ENCODE measurements at regions not wholly inside any gene's neighbourhood (a gene's known extent, or its start where the extent isn't known, plus 50 kb on each side); places are given as distances from the start of the nearest gene placed in this dataset.
"Not testable (repeated sequence)": the region's sequence is repeated elsewhere in the genome, so short reads cannot be mapped to it uniquely, and the experiment has no call there.

DNA sequence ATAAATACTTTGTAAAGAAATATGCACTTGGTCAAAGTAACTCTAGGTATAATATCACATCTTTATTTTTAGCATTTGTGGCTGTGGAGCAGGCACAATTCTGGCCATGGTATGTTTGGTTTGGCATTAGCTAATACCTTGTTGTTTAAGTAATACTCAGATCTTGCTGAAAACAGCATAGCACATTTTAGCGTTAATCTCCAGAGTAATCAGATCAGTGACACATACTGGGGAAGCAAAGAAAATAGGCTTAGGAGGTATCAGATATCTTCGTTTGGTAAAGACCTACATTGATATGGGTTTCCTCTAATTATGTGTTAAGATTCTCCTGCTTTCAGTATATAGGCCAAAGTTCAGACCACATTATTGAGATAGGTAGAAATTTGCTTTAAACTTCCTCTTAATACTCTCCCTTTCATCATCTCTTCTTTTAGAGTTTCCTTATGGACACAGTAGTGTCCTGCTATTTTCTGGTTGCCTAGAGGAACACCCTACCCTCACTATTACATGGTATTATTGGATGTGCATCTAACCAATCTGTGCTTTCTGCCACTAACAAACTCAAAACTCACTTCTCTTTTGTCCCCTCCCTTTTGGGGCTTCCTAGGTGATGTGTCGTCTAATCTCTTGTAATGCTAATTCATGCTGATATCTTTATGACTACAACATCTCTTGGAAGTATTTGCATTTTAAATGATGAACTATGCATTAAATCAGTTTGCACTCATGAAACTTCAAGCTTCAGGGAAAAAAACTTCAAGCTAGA, 437.3 kb upstream of the ADAMTSL1 start:
- DNase-seq, result no peak

DNA sequence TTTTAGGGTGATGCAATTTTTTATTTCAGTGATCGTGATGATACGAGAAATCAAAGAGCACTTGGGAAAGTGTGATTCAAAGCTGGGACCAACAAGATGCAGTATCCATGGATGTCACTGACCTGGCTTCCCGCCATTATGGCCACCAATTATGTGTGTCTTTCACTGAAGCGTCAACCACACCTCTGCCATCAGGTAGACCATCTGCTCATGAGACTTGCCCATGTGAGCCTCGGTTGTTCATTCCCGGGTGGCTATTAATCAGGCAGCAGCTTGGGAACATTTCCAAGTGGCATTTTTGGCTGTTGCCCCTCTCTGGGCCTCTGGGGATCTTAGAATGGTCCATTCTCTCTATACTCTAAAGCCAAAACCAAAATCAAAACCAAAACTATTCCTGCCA, 436.0 kb upstream of the ADAMTSL1 start:
- no peak for DNase-seq

DNA sequence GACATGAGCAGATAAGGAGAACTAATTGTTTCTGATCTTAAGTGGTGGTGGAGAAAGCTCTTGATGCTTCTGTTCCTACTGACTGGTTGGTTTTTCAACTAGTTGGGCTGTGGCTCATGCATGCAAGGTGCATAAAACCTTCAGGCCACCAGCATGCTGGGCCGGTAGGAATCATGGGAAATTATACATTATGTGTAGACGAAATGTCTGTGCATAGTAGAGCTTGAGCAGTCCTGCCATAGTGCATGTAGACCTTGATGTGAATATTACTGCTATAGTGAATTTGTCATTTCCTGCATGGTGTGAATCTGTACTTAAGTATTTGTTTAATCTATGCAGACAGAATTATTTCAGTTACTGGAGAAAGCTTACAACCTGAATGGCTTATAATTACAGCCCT, 433.6 kb upstream of the ADAMTSL1 start:
- DNase-seq, result no peak

DNA sequence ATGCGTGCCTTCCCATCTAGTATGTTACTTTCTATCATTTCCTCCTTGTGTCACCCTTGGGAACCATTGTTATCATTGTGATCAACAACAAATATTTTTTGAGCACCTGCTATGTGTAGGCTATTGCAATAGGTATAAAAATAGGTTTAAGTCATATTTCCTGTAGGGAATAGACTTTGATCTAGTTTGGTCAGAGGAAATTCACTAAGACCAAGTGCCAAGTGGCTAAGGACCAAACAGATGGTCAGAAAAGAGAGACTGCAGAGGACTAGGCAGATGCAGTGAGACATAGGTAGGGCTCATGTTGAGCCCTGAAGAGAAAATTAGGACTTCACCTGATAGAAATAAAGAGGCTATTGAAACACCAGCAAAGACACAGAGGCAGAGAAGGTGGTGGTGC, 430.0 kb upstream of the ADAMTSL1 start:
- no peak for DNase-seq

DNA sequence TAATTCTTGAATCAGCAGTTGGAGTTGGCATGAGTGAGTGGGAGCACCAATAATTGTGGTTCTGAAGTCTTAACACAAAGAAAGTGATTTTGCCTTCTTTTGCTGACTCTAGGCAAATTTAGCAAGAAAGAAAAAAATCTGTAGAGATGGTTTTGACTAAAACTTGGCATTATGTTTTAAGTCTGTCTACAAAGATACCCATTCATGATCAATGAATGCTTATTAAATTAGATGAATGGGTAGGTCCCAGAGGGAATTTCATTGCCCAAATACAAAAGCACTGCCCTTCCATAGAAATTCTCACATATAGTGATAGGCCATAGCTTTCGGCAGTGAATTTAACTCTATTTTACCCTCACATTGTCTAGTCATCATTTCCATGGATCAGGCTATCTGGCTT, 428.6 kb upstream of the ADAMTSL1 start:
- no peak for DNase-seq

DNA sequence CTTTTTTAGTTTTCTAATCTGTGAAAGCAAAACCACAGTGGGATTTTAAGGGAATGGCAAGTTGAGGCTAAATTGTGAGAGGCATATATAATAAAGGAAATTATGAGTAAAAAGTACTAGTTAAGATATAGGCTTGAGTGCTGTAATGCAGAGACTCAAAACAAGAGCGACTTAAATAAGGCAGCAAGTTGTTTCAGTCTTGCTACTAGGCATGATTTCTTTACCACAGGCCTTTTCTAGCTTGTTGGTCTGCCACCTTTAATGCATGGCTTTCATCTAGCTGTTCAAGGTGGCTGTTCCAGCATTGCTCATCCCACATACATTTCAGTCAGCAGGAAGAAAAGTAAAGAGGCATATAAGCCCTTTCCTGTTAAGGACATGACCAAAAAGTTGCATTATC, 427.9 kb upstream of the ADAMTSL1 start:
- no peak for DNase-seq

DNA sequence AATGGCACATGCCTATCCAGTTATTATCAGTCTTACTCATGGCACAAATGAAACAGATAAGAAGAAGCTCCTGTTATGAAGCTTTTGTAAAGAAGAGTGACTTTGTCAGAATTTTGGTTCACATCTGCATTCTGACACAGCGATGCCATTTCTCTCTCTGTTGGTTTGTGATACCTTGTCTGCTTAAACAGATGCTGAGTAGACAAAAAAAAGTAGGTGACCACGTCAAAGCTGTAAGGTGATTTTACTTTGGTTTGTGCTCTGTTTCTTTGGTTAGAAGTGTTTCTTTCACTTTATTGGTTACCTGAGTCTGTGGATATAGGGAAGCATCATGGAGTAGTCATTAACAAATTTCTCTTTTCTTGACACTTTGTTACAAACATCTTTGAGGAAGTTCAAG, 422.3 kb upstream of the ADAMTSL1 start:
- no peak for DNase-seq

DNA sequence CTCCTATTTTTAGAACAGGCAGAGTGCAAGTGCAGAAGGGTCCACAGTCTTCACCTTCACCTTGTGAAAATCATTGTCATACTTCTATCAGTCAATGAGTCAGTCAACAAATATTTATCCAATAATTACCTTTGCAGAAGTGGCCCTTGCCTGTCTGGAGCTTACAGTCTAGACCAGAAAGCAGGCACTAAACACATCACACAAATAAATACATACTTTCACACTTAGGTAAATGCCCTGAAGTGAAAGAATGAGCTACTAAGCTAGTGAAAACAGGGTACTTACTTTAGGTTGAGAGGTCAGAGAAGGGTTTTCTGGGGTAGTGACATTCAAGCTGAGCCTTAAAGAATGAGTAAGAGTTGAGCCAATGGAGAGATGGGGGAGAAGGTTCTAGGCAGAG, 421.9 kb upstream of the ADAMTSL1 start:
- DNase-seq, result no peak

DNA sequence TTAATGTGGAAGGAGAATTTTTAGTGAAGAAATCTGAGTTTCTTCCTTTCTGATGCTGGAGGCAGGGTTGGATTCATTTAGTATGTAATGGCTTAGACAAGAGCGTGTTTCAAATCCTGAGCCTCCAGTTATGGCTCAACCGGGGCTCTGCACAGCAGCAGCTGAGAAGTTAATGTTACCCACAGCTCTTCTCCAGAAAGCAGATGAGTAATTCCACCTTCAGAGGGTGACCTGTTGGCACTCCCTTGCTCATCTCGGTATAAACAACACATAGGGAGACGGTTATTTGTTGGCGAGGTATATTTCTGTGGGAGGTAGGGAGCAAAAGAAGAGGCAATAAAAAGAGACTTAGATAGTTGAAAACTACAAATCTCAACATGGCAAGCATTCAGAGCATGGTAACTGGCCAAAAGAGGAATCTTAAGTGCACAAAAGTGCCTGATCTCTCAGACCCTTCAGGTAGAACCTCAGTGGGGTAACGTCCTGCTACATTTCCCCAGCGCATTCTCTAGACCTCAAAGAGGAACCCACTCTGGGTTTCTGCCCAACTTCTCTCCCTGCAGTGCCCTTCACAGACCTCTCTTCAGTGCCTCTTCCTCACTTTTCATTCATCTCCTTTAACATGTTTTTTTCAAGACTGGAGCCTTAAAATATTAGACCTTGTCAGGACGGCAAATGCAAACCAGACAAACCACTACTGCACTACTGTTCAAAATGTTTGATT, 417.5 kb upstream of the ADAMTSL1 start:
- no peak for DNase-seq

DNA sequence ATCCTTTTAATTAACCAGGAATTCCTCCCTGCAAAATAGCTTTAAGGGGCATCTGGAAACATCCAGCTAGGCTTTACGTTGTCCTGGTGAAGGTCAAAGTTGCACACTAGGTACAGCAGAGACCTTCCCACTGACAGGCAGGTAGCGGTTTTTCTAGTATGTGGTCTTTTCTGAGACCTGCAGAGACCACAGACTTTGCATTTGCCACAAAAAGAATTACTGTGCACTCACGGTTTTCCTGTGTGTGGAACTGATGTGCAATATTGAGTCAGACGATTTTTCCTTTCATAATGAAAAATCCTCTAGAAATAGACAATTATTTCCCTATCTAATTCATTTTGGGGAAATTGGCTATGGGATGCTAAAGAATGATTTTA, 417.0 kb upstream of the ADAMTSL1 start:
- no peak for DNase-seq

DNA sequence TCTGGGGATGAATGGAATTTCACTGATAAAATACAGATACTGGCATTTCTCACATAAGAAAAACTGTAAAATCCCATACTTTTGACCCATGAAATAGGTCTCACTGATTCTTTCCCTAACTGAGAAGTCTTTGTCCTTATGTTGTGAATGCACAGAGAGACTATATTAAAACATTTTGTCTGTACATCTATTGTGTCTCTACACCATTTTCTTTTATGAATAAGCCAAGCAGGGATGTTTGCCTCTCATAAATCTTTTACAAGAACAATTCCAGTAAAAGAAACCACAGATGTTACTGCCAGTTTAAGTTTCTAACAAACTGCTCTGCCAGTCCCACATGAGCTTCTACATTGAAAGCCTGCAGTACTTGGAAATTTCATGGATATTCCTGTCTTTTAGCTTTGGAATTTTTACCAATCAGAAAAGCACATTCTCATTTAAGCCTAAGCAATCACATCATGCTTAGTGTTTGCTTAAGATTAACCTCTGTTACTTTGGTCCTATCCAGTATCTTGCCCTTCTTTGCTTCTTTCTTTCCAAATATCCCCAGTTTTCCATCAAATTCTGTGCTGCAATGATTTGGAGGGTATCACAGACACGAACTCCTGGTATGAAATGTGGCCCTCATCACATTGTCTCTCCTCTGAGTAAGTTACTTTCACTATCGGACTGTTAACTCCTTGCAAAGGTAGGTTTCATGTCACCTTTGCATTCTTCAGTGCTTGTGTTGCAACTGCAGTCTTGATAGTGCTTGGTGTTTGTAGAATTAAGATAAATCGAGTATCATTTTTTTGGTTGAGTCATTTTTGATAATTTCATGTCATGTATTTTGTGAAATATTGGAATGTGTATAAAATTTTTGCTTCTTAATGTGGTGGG, 415.1 kb upstream of the ADAMTSL1 start:
- DNase-seq, result no peak

DNA sequence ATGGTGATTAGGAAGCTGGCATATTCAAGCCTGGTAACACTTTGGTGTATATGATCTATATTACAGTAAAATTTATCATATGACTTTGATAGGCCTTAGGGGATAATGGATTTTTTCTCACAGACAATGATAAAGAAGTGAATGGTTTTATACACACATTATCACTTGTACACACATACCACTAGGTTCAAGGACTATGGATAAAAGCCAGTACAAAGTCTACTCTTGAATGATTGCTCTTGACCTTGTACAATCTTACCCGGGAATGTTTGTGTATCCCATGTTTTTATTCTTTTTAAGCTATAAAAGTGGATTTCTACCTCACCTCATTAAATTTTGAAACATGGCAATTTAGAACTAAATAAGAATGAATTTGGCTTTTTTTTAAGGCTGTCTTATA, 414.5 kb upstream of the ADAMTSL1 start:
- DNase-seq, result no peak

DNA sequence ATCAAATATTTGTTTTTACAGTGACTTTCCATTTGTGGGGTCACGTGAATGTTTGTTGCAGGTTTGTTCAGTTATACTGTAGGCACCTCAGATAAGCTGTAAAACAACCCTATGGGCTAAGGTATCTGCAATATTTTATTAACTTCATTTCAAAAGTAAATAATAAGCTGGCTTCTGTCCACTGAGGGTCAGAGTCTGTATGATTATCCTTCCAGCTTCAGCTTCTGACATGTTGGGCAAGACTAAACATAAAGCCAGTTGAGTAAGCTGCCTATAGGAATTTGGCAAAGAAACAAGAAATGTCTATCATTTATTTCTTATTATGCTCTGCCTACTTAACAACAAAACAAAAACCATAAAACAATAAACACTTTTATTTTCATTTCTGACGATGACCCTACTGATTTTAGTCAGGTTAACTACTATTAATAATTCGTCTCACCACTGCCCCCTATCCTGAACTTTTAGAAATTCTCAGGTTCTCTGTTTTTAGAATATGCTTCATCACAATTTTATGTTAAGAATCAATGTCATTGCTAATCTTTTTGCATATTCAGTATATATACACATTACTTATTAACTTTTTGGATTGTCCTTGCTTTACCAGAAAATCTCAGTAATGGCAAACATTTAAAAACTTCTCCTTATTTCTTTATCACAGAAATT, 413.6 kb upstream of the ADAMTSL1 start:
- DNase-seq, result no peak

DNA sequence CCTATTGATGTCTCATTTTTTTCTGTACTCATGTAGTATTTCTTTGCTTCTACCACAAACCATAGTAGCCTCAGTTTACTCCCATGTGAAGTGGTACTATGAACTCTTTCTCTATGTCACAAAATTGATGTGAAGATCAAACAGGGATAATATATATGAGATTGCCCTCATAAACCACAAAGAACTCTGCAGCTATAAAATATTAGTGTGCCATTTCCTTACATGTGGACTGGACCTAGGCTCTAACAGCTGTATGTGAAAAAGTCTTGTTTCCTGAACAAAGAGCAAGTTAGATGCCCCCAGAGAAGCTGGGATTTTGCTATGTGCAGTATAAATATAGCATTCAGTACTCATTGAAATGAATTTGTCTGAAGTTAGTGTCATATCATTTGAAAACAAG, 412.6 kb upstream of the ADAMTSL1 start:
- DNase-seq, result no peak

DNA sequence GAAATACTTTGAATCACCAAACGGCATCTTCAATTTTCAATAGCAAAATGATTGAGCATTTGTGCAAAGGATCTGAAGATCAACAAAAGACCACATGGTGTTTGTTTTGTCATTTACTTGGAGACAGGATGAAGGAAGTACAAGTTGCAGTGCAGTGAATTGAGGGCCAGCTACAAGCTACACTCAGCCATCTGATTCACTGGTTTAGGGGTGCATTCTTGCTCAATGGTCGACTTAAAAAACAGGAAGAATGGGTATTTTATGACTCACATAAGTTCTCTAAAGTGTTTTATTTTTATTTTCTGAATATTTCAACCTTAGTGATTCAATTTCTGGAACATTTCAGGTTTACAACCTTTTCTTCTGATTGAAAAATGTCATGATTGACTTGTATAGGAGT, 412.1 kb upstream of the ADAMTSL1 start:
- DNase-seq, result no peak

DNA sequence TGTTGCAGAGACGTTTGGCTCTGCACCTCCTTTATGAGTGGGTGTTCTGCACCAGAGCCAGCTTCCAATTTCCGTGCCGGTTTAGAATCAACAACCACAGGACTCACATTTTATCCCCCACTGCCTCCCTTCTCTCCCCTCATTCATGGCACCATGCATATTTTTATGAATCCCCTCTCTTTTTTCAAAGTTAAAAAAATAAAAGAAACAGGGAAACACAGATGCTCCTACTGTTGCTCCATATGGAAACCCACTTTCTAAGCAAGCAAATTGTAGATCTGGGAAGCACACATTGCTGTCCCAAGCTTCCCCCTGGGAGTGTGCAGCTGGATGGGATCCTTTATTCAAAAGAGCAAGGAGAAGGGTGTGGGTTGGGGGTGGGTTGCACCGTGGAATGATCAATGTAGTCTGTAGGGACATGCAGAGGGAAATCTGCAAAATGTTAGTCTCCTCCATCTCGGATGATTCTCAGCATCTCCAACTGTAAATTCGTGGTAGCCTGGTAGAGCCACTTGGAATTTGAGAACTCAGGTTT, 410.0 kb upstream of the ADAMTSL1 start:
- DNase-seq, result no peak

DNA sequence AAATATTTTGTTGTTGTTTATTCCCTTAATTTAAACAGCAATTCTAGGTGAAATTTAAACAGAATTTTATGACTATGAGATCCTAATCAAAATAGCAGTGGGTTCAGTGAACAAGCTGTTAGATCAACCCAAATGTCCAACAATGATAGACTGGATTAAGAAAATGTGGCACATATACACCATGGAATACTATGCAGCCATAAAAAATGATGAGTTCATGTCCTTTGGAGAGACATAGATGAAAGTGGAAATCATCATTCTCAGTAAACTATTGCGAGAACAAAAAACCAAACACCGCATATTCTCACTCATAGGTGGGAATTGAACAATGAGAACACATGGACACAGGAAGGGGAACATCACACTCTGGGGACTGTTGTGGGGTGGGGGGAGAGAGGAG, 407.3 kb upstream of the ADAMTSL1 start:
- not testable (repeated sequence) for DNase-seq

DNA sequence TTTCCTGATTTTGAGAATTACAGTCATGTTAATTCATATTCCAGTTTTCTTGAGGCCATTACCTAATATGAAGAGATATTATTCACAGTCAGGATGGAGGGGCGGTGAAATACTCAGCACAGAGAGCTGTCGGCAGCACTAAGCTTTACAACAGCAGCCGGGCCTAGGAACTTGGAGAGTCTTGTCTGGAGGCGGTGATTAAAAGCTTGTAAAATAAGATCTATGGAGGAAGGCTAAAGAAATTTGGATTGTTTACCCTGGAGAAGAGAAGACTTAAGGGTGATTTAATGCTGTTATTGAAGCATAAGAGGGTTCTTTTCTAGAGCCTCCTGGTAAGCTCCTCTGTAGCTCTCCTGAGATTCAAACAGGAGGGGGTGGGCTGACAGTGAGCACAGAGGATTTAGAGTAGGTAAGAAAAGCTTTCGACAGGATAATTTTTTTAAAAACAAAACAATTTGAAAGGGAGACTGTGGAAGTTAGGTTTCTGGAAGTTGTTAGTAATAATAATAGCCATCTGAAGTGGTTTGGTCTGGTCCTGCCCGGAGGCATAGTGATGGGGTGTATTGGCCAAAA, 406.3 kb upstream of the ADAMTSL1 start:
- DNase-seq, result no peak

DNA sequence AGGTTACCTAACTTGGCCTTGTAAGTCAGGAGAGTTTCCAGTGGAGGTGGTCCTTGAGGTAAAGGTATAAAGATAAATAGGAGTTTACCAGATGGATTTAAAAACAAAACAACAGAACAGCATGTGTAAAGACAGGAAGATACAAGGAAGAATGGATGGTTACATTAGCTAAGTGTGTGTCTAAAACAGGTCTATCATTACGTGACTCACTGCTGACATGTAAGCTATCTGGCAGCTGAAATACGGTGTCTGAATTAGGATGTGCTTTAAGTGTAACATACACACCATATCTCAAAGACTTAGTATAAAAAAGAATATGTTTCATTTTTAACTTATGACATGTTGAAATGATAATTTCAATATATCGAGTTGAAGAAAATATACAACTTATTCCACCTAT, 405.1 kb upstream of the ADAMTSL1 start:
- no peak for DNase-seq

DNA sequence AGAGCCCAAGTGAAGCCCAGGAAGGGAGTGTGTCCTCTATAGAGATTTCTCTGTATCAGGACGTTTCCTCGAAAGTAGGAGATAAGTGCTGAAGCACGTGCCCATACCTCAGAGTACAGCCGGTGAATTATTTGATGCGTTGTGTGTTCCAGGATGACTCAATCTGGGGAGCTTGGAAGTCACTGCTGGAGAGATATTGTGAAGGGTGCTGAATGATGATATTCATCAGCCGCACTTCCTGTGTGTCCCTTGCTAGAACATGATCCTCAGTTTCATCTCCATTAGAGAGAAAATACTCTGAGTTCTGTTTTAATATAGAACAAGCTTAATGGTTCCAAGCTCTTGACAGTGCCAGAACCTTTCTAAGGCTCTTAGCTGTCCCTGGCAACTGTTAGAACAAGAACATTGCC, 402.3 kb upstream of the ADAMTSL1 start:
- DNase-seq, result no peak

DNA sequence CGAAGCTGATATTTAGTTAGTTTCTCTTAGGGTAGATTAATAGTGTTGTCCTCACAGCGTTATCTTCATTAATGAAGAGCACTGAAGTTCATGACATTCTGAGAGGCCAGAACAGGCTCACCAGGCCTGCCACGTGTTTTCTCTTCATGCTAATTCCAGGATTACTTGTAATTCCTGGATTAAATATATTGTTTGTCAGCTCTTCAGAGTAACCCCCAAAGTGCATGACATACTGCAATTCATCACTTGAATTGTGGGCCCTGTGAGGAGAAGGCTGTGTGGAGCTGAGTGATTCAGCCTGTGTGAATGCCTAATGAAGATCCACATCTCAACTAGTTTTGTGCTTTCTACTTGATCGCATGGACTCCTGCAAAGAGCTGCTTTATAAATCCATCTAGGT, 401.0 kb upstream of the ADAMTSL1 start:
- DNase-seq, result no peak

DNA sequence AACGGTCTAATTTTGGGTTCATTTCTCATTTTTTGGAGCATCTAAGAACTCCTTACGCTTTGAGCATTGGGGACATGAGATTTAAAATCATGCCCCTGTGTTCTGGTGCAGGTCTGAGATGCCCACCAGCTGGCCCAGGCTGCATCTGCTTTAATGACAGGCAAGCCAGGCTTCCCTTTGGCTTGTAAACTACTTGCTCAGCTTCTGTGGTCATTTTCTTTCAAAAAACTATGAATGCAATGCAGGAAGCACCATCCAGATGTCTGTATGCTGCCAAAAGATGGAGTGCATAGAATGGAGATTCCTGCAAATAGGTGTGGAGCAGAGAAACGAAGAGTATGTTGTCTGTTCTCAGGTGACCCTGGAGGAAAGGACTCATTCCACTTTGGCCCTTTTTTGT, 399.9 kb upstream of the ADAMTSL1 start:
- DNase-seq, result no peak

All from NCI-H1436 treated with DMSO at 0.1 percent for 48 hours (cell line).